ENCODE measurements at regions not wholly inside any gene's neighbourhood (a gene's known extent, or its start where the extent isn't known, plus 50 kb on each side); places are given as distances from the start of the nearest gene placed in this dataset.

DNA sequence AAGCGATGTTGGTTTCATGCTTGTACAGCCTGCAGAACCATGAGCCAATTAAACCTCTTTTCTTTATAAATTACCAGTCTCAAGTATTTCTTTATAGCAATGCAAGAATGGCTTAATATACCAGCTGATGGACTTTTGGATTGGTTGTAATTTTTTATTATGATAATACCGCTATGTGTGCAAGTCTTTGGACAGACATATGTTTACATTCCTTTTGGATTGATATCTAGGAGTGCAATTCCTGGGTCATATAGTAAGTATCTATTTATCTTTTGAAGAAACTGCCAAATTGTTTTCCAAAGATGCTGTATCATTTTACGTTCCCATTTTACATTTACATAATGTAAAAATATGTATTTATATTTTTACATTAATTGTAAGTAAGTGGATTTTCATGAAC, 81.2 kb upstream of the PIP4K2A start:
- no peak overlapping the region for H3K27ac ChIP-seq (ENCODE audit: low read length in 2 of 2)
- H3K4me3 ChIP-seq (ENCODE audit: control extremely low read depth in 1 of 5, extremely low read depth in 1 of 5, insufficient read depth in 1 of 5, low read depth in 2 of 5, low read length in 4 of 5), result no peak overlapping the region
- POLR2A ChIA-PET, result no interaction called here
- H3K9me3 Mint-ChIP-seq (ENCODE audit: insufficient read depth), result no peaks in the 10 kb centered on the region
- no peaks in the 10 kb centered on the region for H3K27me3 ChIP-seq (replicated peaks in 1 of 4; ENCODE audit: control extremely low read depth in 1 of 4, control insufficient read depth in 3 of 4, insufficient read depth in 4 of 4, low read length in 3 of 4)
- 100% methylated on average over 1 of the region's 3 CpGs for WGBS (ENCODE audit: insufficient coverage)
- H4K20me1 ChIP-seq (ENCODE audit: control insufficient read depth, insufficient read depth, low read length, poor library complexity, severe bottlenecking), result no peaks in the 10 kb centered on the region
- H3K9ac ChIP-seq (ENCODE audit: low read length), result no peak overlapping the region
- no peaks in the 10 kb centered on the region for H3K79me2 ChIP-seq (ENCODE audit: control insufficient read depth, insufficient read depth, low read length)
- H3K36me3 ChIP-seq (replicated peaks in 1 of 2; ENCODE audit: control extremely low read depth in 1 of 2, control insufficient read depth in 1 of 2, extremely low read depth in 1 of 2, insufficient read depth in 2 of 2, low read length in 1 of 2), result no peaks in the 10 kb centered on the region
- DNase-seq, result no peak
- TF ChIP-seq, protein P1, sequence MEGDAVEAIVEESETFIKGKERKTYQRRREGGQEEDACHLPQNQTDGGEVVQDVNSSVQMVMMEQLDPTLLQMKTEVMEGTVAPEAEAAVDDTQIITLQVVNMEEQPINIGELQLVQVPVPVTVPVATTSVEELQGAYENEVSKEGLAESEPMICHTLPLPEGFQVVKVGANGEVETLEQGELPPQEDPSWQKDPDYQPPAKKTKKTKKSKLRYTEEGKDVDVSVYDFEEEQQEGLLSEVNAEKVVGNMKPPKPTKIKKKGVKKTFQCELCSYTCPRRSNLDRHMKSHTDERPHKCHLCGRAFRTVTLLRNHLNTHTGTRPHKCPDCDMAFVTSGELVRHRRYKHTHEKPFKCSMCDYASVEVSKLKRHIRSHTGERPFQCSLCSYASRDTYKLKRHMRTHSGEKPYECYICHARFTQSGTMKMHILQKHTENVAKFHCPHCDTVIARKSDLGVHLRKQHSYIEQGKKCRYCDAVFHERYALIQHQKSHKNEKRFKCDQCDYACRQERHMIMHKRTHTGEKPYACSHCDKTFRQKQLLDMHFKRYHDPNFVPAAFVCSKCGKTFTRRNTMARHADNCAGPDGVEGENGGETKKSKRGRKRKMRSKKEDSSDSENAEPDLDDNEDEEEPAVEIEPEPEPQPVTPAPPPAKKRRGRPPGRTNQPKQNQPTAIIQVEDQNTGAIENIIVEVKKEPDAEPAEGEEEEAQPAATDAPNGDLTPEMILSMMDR (IDR thresholded peaks at IDR 0.05), result no peak
- TF ChIP-seq EZH2 (IDR thresholded peaks at IDR 0.05; ENCODE audit: borderline replicate concordance, insufficient read depth, low read depth, low read length, poor library complexity, severe bottlenecking), result no peak
- peaks cover 7% of the 10 kb centered on the region for H3K27me3 Mint-ChIP-seq
- no peak overlapping the region for H3K27ac Mint-ChIP-seq
- no peaks in the 10 kb centered on the region for H3K4me1 Mint-ChIP-seq
- CTCF ChIA-PET, result no interaction called here
- H3K4me2 ChIP-seq (replicated peaks; ENCODE audit: low read depth, low read length, poor library complexity, severe bottlenecking), result no peak overlapping the region
- H3K9me3 ChIP-seq (ENCODE audit: control extremely low read depth in 1 of 3, control insufficient read depth in 2 of 3, insufficient read depth in 1 of 3, low read length in 2 of 3), result no peaks in the 10 kb centered on the region
- H3K4me3 Mint-ChIP-seq, result no peak overlapping the region
- ATAC-seq (ENCODE audit: low read depth), result no peak
- no peak overlapping the region for H2AFZ ChIP-seq (ENCODE audit: insufficient read depth, low read depth, low read length, poor library complexity, severe bottlenecking)
- intact Hi-C loops (cut with micrococcal nuclease), result no loop called here
- no peaks in the 10 kb centered on the region for H3K4me1 ChIP-seq (ENCODE audit: control insufficient read depth in 2 of 2, insufficient read depth in 2 of 2, low read length in 2 of 2)

- Histone ChIP-seq H2AFZ (ENCODE audit: insufficient read depth, low read depth, low read length, poor library complexity, severe bottlenecking) (no peak overlapping the region), H3K4me3 (ENCODE audit: control extremely low read depth in 1 of 5, extremely low read depth in 1 of 5, insufficient read depth in 1 of 5, low read depth in 2 of 5, low read length in 4 of 5) (no peak overlapping the region), H3K79me2 (ENCODE audit: control insufficient read depth, insufficient read depth, low read length) (no peaks in the 10 kb centered on the region), H3K9ac (ENCODE audit: low read length) (no peak overlapping the region), H3K4me2 (replicated peaks; ENCODE audit: low read depth, low read length, poor library complexity, severe bottlenecking) (no peak overlapping the region), H3K27ac (ENCODE audit: low read length in 2 of 2) (no peak overlapping the region), H3K36me3 (replicated peaks in 1 of 2; ENCODE audit: control extremely low read depth in 1 of 2, control insufficient read depth in 1 of 2, extremely low read depth in 1 of 2, insufficient read depth in 2 of 2, low read length in 1 of 2) (no peaks in the 10 kb centered on the region), H4K20me1 (ENCODE audit: control insufficient read depth, insufficient read depth, low read length, poor library complexity, severe bottlenecking) (no peaks in the 10 kb centered on the region), H3K4me1 (ENCODE audit: control insufficient read depth in 2 of 2, insufficient read depth in 2 of 2, low read length in 2 of 2) (no peaks in the 10 kb centered on the region), H3K27me3 (replicated peaks in 1 of 4; ENCODE audit: control extremely low read depth in 1 of 4, control insufficient read depth in 3 of 4, insufficient read depth in 4 of 4, low read length in 3 of 4) (no peaks in the 10 kb centered on the region), H3K9me3 (ENCODE audit: control extremely low read depth in 1 of 3, control insufficient read depth in 2 of 3, insufficient read depth in 1 of 3, low read length in 2 of 3) (no peaks in the 10 kb centered on the region)
- Mint-ChIP-seq H3K9me3 (ENCODE audit: insufficient read depth) (no peaks in the 10 kb centered on the region), H3K27ac (no peak overlapping the region), H3K27me3 (peaks cover 4% of the 10 kb centered on the region), H3K4me1 (no peaks in the 10 kb centered on the region), H3K4me3 (no peak overlapping the region)
- POLR2A ChIA-PET, result no interaction called here
- CTCF ChIA-PET, result no interaction called here
- ATAC-seq (ENCODE audit: low read depth), result no peak
- intact Hi-C loops (cut with micrococcal nuclease), result no loop called here
- no peak for DNase-seq
- WGBS (ENCODE audit: insufficient coverage), result no CpG with 5 or more reads among the region's 4 CpGs
- no peak for TF ChIP-seq EZH2 (IDR thresholded peaks at IDR 0.05; ENCODE audit: borderline replicate concordance, insufficient read depth, low read depth, low read length, poor library complexity, severe bottlenecking)
- TF ChIP-seq, protein P1 (IDR thresholded peaks at IDR 0.05), result no peak
Measured at GRCh38 chr10:22792161-22792560, 77.8 kb upstream of the PIP4K2A start.
